ENCODE measurements at regions not wholly inside any gene's neighbourhood (a gene's known extent, or its start where the extent isn't known, plus 50 kb on each side); places are given as distances from the start of the nearest gene placed in this dataset.
"Not testable (repeated sequence)": the region's sequence is repeated elsewhere in the genome, so short reads cannot be mapped to it uniquely, and the experiment has no call there.

DNA sequence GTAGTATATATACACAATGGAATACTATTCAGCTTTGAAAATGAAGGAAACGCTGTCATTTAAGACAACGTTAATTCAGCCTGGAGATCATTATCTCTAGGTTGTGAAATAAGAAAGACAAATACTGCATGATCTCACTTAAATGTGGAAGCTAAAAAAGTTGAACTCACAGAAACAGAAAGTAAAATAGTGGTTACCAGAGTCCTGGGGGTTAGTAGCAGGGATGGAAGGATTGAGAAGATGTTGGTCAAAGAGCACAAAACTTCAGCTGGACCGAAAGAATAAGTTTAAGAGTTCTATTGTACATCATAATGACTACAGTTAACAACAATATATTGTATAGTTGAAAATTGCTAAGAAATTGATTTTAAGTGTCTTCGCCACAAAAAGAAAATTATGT lies 670.3 kb downstream of the NR4A2 start:
- FAIRE-seq: no peak

DNA sequence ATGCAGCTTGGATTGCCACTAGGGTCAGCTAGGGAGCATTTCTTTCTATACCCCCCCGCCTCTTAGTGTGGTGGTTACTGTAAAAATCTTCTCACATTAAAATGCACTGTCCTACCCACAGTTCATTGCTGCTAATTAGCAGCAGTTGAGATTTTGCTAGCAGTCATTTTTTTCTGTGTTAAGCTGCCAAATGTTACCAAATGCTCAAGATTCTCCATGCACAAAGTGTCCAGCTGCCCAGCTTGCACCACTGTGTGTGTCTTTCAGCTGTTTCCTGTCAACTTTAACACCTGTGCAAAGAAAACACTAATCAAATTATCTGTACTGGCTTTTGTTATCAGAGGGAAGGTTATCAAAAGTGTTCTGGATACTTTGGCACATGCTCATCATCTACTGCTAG lies 679.3 kb downstream of the NR4A2 start:
- no peak for FAIRE-seq

- FAIRE-seq: no peak
These were observed 680.7 kb downstream of the NR4A2 start for GRCh38 chr2:155651851-155652250.

DNA sequence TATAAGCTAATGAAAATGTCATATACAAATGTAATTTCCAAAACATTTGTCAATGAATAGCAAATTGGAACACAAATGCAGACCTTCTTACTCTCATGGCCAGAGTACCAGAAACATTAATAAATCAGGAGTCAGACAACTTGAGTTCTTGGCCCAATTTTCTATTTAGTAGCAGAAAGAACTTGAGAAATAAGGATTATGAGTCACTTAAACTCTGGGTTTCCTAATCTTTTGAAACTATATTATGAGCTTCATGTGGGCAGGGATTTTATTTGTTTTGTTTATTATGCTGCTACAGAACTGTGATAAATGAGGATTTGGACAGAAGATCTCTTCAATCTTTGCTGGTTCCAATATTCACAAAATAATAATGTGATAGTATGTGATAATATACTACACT lies 686.7 kb downstream of the NR4A2 start:
- no peak for FAIRE-seq

- no peak for FAIRE-seq
These were observed 689.3 kb downstream of the NR4A2 start for GRCh38 chr2:155643056-155643775.

GRCh38 chr2:155633887-155634570 lies 698.5 kb downstream of the NR4A2 start:
- no peak for FAIRE-seq

DNA sequence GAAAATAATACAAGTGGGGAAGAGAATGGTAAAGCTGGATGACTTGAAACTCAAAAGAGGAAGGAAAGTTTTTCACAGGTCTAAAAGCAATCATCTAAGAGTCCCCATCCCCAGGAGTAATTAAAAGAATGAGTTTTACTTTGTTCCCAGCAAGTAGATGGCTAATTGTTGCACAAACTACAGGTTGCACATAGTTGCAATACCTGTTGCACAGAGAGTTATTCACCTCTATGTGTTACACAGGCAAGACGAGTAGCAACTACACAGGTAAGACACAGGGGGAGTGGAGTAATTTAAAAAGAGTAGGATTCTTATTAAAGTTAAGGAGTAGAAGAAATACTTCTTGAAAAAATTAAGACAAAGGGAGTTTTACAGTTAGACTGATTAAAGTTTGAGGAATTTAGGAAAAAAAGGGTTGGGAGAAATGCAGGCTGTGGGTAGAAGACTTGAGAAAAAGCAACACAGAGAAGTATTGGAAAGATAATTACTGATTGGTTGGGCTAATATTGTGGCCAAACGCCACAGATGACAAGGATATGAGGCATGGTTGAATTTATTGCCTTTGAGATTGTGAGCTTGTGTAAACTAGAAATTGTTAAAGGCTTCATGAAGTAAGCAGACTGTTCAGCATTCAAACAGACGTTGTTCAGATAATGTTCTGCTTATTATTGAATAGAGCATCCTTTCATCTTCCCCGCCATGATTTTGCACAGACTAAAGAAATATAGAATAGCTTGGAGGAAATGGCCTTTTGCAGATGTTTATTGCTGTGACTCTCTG lies 699.3 kb downstream of the NR4A2 start:
- no peak for FAIRE-seq

GRCh38 chr2:155630760-155631159 lies 701.8 kb downstream of the NR4A2 start:
- FAIRE-seq: no peak

DNA sequence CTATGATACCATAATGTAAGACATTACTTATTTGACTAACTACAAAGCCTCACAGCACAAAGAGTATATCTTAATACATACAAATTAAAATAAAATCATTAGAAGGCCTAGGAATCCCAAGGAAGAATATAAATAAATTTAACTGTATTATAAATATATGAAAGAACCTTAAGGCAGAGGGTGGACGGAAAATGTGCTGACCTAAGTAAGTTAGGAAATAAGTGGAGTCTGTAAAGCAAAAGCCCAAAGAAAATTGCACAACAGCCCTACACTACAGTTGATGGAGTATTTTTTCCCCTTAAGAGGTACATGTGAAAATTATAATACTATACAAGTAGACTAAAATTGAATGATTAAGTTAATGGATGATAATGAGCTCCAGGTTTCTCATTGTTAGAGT lies 710.1 kb downstream of the NR4A2 start:
- FAIRE-seq: no peak

DNA sequence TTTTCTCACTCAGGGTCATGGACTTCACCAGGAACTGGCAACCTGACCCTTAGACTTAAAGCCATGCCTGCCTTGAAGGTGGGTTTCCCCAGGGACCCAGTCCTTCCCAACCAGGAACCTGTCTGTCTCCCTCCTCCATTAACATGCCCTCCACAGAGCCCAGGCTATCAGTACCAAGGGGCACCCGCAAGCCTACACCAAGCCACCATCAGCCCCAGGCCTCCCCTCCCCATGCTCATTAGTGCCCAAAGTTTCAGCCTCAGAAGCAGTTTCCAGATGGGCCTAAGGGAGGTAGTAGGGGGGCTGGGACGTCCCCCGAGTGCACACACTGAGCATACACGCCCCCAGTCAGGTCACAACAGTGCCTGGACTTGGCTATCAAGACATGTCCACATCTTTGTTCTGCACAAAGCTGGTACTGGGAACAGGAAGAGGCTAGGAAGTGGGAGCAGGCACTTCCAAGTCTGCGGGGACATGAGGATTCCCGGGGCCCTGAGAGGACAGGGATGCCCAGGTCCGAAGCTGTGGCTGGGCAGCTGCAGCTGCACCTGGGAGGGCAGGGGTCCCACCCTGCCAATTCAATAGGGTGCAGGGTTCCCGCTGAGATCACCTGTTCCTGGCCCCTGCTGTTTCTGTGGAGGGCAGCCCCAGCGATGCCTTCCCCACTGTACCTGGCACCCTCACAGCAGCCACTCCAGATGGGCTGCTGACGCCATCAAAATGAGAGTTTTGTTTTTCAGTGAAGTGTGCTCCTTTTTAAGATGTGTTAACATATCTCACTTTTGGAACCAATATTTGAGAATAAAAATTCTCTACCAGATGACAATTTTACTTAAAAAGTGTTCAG lies 731.4 kb downstream of the NR4A2 start:
- no peak for FAIRE-seq

DNA sequence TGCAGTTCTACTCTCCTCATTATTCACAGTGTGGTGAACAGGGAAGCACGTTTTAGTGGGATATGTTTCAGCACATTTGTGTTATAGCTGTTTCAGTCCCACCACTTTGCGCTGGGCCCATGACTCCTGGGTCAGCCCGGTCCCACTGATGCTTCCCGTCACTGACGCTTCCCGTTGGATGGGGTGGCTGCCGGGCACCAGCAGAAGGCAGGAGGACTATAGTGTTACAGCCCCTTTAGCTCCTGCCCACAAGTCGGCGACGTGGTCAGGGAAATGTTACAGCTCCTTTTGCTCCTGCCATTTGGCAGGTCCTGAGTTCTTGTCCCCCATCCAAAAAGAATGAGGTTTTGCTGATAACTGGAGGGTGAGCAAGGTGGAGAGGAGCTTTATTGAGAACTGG lies 732.2 kb downstream of the NR4A2 start:
- no peak for FAIRE-seq

- FAIRE-seq: no peak
These were observed 732.7 kb downstream of the NR4A2 start for GRCh38 chr2:155599834-155600233.

DNA sequence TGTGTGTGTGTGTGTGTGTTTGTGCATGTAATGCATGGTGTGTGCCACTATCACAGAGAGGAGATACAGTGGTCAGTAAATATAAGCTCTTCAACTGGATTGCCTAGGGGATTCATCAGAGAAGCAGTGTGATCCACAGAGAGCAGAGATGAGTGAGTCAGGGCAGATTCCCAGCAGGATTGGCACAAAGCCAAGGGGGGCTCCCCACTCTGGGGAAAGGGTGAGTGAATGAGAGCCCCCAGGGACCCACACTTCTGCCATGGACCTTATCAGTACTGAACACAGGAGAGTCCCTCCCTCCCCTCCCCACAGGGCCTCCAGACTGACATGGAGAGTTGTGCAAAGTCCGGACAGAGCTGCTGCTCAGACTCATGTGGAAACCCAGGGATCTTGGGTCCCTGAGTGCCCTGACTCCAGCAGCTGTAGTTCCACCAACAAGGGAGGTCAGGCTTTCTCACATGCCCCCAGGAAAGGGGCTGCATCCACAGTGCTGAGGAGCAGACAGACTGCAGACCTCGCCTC lies 748.8 kb downstream of the NR4A2 start:
- FAIRE-seq: no peak

GRCh38 chr2:155574941-155575340 lies 757.6 kb downstream of the NR4A2 start:
- FAIRE-seq: no peak

DNA sequence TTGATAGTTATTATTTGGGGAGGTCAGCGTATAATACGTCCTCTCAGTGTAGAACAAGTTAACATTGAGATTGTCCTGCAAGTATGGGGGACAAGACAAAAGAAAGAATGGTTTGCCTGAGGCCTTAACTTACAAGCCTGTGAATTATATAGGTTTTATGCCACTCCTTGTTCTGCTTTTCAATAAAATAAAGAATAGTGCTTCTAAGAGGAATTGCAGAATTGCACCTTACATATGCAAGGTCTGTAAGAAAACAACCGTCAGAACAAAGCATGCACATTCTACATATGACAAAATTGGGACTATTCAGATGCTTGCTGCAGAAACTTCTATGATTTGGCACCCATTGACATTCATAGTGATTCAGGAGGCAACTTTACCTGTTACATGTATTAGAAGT lies 785.0 kb downstream of the NR4A2 start:
- FAIRE-seq: no peak

GRCh38 chr2:155546721-155547555 lies 785.6 kb downstream of the NR4A2 start:
- FAIRE-seq: no peak

DNA sequence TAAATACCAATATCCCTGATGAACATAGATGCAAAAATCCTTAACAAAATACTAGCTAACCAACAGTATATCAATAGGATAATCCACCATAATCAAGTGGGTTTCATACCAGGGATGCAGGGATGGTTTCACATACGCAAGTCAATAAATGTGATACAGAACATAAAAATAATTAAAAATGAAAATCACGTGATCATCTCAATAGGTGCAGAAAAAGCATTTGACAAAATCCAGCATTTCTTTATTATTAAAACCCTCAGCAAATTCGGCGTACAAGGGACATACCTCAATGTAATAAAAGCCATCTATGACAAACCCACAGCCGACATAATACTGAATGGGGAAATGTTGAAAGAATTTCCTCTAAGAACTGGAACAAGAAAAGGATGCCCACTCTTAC lies 793.5 kb downstream of the NR4A2 start:
- not testable (repeated sequence) for FAIRE-seq

GRCh38 chr2:155528034-155528433 lies 804.5 kb downstream of the NR4A2 start:
- FAIRE-seq: no peak

GRCh38 chr2:155525199-155525598 lies 807.3 kb downstream of the NR4A2 start:
- no peak for FAIRE-seq

- no peak for FAIRE-seq
These were observed 812.9 kb downstream of the NR4A2 start for GRCh38 chr2:155519529-155520130.

DNA sequence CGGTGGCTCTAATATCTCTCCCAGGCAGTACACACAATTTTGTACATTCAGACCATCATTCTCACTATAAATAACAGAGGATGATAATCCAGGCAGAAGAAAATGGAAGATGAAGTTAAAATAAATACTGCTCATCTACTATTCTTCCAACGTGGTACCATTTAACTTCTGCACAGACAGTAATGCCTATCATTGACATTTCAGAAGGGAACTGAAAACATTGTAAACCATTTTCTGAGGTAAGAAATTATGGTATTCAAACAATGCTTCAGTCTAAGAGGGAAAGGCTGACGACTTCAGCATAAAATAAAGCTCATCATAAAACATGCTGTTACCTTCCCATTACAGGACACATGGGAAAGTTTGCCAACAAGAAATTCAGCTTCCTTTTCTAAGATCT lies 814.4 kb downstream of the NR4A2 start:
- no peak for FAIRE-seq

Measured in endometrium (tissue), 2 donors.